Testis (tissue), 2 donors: ENCODE measurements at regions not wholly inside any gene's neighbourhood (a gene's known extent, or its start where the extent isn't known, plus 50 kb on each side); places are given as distances from the start of the nearest gene placed in this dataset.

Source experiments
- POLR2A ChIP-seq: fragments of 450-650 bp; IDR thresholded peaks from one replicate; pipeline ENCODE4 v1.6.1; 2017; ENCODE audit warnings: antibody characterized with exemption, mild to moderate bottlenecking, moderate library complexity
- TF ChIP-seq, protein P1 (sequence below), 3 experiments: fragments of 450-650 bp in 2 of 3; fragments of 200-600 bp in 1 of 3; sonication (generic) in 1 of 3; IDR thresholded peaks; one replicate each; pipeline ENCODE4 v1.5.1; 2016 to 2019; ENCODE audit warnings: antibody characterized with exemption in 3 of 3, mild to moderate bottlenecking in 2 of 3, moderate library complexity in 1 of 3

DNA sequence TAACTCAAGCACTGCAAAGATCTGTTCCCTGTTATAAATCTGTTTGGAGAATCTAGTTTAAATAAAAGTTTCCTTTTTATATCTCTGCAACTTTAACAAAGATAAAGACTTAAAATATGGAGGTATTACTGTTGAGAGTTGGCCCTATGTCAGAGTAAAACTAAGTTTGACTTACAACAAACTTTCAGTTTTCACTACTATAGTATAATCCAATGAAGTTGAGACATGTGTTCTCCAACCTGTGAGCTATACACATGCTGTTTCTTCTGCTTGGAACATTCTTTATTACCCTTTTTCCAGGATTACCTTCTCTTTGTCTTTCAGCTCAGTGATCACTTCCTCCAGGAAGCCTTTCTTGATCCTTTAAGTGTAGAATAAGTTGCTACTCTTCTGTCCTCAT lies 1109.3 kb downstream of the MAT2B start:
- TF ChIP-seq, protein P1, sequence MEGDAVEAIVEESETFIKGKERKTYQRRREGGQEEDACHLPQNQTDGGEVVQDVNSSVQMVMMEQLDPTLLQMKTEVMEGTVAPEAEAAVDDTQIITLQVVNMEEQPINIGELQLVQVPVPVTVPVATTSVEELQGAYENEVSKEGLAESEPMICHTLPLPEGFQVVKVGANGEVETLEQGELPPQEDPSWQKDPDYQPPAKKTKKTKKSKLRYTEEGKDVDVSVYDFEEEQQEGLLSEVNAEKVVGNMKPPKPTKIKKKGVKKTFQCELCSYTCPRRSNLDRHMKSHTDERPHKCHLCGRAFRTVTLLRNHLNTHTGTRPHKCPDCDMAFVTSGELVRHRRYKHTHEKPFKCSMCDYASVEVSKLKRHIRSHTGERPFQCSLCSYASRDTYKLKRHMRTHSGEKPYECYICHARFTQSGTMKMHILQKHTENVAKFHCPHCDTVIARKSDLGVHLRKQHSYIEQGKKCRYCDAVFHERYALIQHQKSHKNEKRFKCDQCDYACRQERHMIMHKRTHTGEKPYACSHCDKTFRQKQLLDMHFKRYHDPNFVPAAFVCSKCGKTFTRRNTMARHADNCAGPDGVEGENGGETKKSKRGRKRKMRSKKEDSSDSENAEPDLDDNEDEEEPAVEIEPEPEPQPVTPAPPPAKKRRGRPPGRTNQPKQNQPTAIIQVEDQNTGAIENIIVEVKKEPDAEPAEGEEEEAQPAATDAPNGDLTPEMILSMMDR (IDR thresholded peaks at IDR 0.05), result no peak
- TF ChIP-seq POLR2A, result no peak
